Omental fat pad (tissue), 3 donors: ENCODE measurements at regions not wholly inside any gene's neighbourhood (a gene's known extent, or its start where the extent isn't known, plus 50 kb on each side); places are given as distances from the start of the nearest gene placed in this dataset.

Source experiments
- ATAC-seq: fragments of 150-250 bp; one replicate; pipeline ENCODE4 v1.9.1; 2016; ENCODE audit warnings: mild to moderate bottlenecking, moderate library complexity; ENCODE audit not compliant: low FRiP score
- DNase-seq: peaks from one replicate; pipeline ENCODE4 v3.0.0-alpha.2; 2019; ENCODE audit warnings: low spot score
- CTCF ChIP-seq, 3 donors: fragments of 450-650 bp; IDR thresholded peaks; one replicate each; pipeline ENCODE4 v1.5.1; 2016 to 2017; ENCODE audit warnings: antibody characterized with exemption in 3 of 3, mild to moderate bottlenecking in 3 of 3, moderate library complexity in 2 of 3

- TF ChIP-seq CTCF (IDR thresholded peaks at IDR 0.05): no peak
- DNase-seq (no peak), ATAC-seq (no peak)
Observed at GRCh38 chr15:81907521-81907920, 138.3 kb downstream of the MEX3B start.

GRCh38 chr15:81905889-81906288 is 139.9 kb downstream of the MEX3B start:
- DNase-seq: no peak

GRCh38 chr15:81901319-81901718 is 144.5 kb downstream of the MEX3B start:
- DNase-seq (no peak), ATAC-seq (no peak)
- TF ChIP-seq CTCF (IDR thresholded peaks at IDR 0.05): no peak

More at GRCh38 chr15:81905889-81906288, 139.9 kb downstream of the MEX3B start:
- TF ChIP-seq CTCF (IDR thresholded peaks at IDR 0.05): no peak
- ATAC-seq: no peak

- DNase-seq (no peak), ATAC-seq (no peak)
- TF ChIP-seq CTCF (IDR thresholded peaks at IDR 0.05): no peak
Observed at GRCh38 chr15:81899730-81900129, 146.1 kb downstream of the MEX3B start.

- ATAC-seq: no peak
- TF ChIP-seq CTCF (IDR thresholded peaks at IDR 0.05): no peak
- no peak for DNase-seq
Observed at GRCh38 chr15:81899024-81899423, 146.8 kb downstream of the MEX3B start.

- DNase-seq (no peak), ATAC-seq (no peak)
- no peak for TF ChIP-seq CTCF (IDR thresholded peaks at IDR 0.05)
Observed at GRCh38 chr15:81897057-81897677, 148.7 kb downstream of the MEX3B start.

GRCh38 chr15:81896356-81896755 is 149.5 kb downstream of the MEX3B start:
- DNase-seq (no peak), ATAC-seq (no peak)
- no peak for TF ChIP-seq CTCF (IDR thresholded peaks at IDR 0.05)
